Peyer's patch (tissue), 4 donors: ENCODE measurements at regions not wholly inside any gene's neighbourhood (a gene's known extent, or its start where the extent isn't known, plus 50 kb on each side); places are given as distances from the start of the nearest gene placed in this dataset.

ENCODE experiments used
- POLR2A ChIP-seq, 2 donors: fragments of 450-650 bp; IDR thresholded peaks; one replicate each; pipeline ENCODE4 v1.5.1; 2017; ENCODE audit warnings: antibody characterized with exemption in 2 of 2, mild to moderate bottlenecking in 2 of 2, moderate library complexity in 2 of 2
- TF ChIP-seq, protein P1 (sequence below), 6 experiments: fragments of 450-650 bp in 4 of 6; fragments of 200-600 bp in 2 of 6; sonication (generic) in 1 of 6; IDR thresholded peaks; one replicate each; pipeline ENCODE4 v1.5.1; 2017 to 2019; ENCODE audit warnings: antibody characterized with exemption in 6 of 6, mild to moderate bottlenecking in 3 of 6, moderate library complexity in 1 of 6

DNA sequence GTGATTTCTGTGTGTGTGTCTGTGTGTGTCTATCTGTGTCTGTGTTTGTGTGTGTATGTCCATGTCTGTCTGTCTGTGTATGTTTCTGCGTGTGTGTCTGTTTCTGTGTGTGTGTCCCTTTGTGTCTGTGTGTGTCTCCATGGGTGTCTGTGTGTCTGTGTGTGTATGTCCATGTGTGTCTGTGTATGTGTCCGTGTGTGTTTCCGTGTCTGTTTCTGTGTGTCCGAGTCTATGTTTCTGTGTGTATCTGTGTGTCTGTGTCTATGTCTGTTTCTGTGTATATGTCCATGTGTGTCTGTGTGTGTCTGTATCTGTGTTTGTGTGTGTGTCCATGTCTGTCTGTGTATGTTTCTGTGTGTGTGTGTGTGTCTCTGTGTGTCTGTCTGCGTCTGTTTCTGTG lies 276.3 kb upstream of the SOX1 start:
- TF ChIP-seq, protein P1, sequence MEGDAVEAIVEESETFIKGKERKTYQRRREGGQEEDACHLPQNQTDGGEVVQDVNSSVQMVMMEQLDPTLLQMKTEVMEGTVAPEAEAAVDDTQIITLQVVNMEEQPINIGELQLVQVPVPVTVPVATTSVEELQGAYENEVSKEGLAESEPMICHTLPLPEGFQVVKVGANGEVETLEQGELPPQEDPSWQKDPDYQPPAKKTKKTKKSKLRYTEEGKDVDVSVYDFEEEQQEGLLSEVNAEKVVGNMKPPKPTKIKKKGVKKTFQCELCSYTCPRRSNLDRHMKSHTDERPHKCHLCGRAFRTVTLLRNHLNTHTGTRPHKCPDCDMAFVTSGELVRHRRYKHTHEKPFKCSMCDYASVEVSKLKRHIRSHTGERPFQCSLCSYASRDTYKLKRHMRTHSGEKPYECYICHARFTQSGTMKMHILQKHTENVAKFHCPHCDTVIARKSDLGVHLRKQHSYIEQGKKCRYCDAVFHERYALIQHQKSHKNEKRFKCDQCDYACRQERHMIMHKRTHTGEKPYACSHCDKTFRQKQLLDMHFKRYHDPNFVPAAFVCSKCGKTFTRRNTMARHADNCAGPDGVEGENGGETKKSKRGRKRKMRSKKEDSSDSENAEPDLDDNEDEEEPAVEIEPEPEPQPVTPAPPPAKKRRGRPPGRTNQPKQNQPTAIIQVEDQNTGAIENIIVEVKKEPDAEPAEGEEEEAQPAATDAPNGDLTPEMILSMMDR (IDR thresholded peaks at IDR 0.05) = no peak
- no peak for TF ChIP-seq POLR2A (IDR thresholded peaks at IDR 0.05)
